ENCODE measurements at regions not wholly inside any gene's neighbourhood (a gene's known extent, or its start where the extent isn't known, plus 50 kb on each side); places are given as distances from the start of the nearest gene placed in this dataset.

DNA sequence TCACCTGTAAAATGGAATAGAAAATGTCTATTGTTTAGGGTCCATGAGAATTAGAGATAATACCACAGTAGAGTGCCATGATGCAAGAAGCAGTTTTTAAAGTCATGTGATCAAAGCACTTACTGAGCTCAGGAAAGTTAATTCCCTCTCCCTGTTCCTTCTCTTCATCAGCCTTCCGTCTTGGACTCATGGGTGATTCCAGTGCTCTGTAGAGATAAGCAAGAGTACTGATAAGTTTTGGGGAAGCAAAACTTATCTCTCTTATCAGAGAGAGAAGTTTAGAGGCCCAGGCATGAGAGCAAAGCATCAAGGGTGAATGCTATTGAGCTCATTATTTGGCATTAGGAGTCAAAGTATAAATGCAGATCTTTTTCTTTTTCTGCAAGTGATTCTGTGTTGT is 410.1 kb downstream of the AGTPBP1 start:
- TF ChIP-seq FOXM1 (IDR thresholded peaks at IDR 0.05; ENCODE audit: borderline replicate concordance, low read depth): no peak
- TF ChIP-seq, protein P1, sequence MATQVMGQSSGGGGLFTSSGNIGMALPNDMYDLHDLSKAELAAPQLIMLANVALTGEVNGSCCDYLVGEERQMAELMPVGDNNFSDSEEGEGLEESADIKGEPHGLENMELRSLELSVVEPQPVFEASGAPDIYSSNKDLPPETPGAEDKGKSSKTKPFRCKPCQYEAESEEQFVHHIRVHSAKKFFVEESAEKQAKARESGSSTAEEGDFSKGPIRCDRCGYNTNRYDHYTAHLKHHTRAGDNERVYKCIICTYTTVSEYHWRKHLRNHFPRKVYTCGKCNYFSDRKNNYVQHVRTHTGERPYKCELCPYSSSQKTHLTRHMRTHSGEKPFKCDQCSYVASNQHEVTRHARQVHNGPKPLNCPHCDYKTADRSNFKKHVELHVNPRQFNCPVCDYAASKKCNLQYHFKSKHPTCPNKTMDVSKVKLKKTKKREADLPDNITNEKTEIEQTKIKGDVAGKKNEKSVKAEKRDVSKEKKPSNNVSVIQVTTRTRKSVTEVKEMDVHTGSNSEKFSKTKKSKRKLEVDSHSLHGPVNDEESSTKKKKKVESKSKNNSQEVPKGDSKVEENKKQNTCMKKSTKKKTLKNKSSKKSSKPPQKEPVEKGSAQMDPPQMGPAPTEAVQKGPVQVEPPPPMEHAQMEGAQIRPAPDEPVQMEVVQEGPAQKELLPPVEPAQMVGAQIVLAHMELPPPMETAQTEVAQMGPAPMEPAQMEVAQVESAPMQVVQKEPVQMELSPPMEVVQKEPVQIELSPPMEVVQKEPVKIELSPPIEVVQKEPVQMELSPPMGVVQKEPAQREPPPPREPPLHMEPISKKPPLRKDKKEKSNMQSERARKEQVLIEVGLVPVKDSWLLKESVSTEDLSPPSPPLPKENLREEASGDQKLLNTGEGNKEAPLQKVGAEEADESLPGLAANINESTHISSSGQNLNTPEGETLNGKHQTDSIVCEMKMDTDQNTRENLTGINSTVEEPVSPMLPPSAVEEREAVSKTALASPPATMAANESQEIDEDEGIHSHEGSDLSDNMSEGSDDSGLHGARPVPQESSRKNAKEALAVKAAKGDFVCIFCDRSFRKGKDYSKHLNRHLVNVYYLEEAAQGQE (IDR thresholded peaks at IDR 0.05; ENCODE audit: low read depth): no peak
- TF ChIP-seq CEBPB (IDR thresholded peaks at IDR 0.05): no peak
- no peak for TF ChIP-seq NFIC (IDR thresholded peaks at IDR 0.05)
- TF ChIP-seq TCF12 (IDR thresholded peaks at IDR 0.05; ENCODE audit: low read depth): no peak
- TF ChIP-seq TEAD4 (IDR thresholded peaks at IDR 0.05): no peak
- no peak for TF ChIP-seq CREB1 (IDR thresholded peaks at IDR 0.05; ENCODE audit: low read depth)
- no peak for TF ChIP-seq TAF1 (IDR thresholded peaks at IDR 0.05; ENCODE audit: low read depth)
- no peak for TF ChIP-seq MAX (IDR thresholded peaks at IDR 0.05)
- no peak for TF ChIP-seq USF1 (IDR thresholded peaks at IDR 0.05)
- TF ChIP-seq EP300 (IDR thresholded peaks at IDR 0.05; ENCODE audit: borderline replicate concordance): no peak
- TF ChIP-seq ZBTB7A (IDR thresholded peaks at IDR 0.05; ENCODE audit: low read depth): no peak
- no peak for TF ChIP-seq YY1 (IDR thresholded peaks at IDR 0.05; ENCODE audit: low read depth)
- TF ChIP-seq EGR1 (IDR thresholded peaks at IDR 0.05): no peak
- TF ChIP-seq RAD21 (IDR thresholded peaks at IDR 0.05; ENCODE audit: low read depth): no peak

- TF ChIP-seq TEAD4 (IDR thresholded peaks at IDR 0.05): no peak
Observed at GRCh38 chr9:85322592-85322991, 419.2 kb downstream of the AGTPBP1 start.

- TF ChIP-seq USF1 (IDR thresholded peaks at IDR 0.05): no peak
- TF ChIP-seq ZBTB7A (IDR thresholded peaks at IDR 0.05; ENCODE audit: low read depth): no peak
- TF ChIP-seq TEAD4 (IDR thresholded peaks at IDR 0.05): no peak
- TF ChIP-seq EP300 (IDR thresholded peaks at IDR 0.05; ENCODE audit: borderline replicate concordance): no peak
- TF ChIP-seq CREB1 (IDR thresholded peaks at IDR 0.05; ENCODE audit: low read depth): no peak
- no peak for TF ChIP-seq TAF1 (IDR thresholded peaks at IDR 0.05; ENCODE audit: low read depth)
- TF ChIP-seq, protein P1 (IDR thresholded peaks at IDR 0.05; ENCODE audit: low read depth): no peak
- TF ChIP-seq FOXM1 (IDR thresholded peaks at IDR 0.05; ENCODE audit: borderline replicate concordance, low read depth): no peak
- TF ChIP-seq MAX (IDR thresholded peaks at IDR 0.05): no peak
- TF ChIP-seq CEBPB (IDR thresholded peaks at IDR 0.05): no peak
- no peak for TF ChIP-seq NFIC (IDR thresholded peaks at IDR 0.05)
Observed at GRCh38 chr9:85321561-85321960, 420.2 kb downstream of the AGTPBP1 start.

DNA sequence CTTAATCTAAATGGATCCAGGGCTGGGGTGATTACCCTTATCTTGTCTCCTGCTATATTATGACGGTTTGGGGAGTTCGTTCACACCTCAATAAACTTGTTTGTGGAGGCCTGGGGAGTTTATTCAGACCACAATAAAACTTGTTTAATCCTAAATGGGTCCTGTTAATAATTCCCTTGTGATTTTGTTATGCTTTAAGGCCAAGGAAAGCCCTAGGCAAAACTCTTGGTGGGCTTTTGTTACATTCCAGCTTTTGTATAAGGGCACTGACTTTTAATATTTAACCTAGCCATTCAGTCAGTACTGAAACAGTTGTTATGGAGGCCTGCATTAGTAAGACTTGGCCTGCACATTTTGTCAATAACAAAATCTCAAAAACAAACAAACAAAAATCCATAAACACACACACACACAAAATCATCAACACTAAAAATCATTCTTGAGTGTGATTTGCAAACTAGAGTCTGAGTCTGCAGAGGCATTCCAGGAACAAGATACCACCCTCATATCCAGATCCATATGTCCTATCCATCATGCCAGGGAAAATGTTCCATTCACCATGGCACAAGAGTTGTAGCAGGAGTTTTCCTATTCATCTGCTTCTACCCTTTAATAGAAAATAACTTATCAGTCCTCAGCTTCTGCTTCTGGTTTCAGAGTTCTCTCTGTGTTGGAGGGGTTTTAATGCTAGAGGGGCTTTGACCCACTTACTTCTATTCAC is 421.7 kb downstream of the AGTPBP1 start:
- TF ChIP-seq USF1 (IDR thresholded peaks at IDR 0.05): no peak
- TF ChIP-seq, protein P1 (IDR thresholded peaks at IDR 0.05; ENCODE audit: low read depth): no peak
- no peak for TF ChIP-seq TAF1 (IDR thresholded peaks at IDR 0.05; ENCODE audit: low read depth)
- no peak for TF ChIP-seq EP300 (IDR thresholded peaks at IDR 0.05; ENCODE audit: borderline replicate concordance)
- TF ChIP-seq CREB1 (IDR thresholded peaks at IDR 0.05; ENCODE audit: low read depth): no peak
- no peak for TF ChIP-seq YY1 (IDR thresholded peaks at IDR 0.05; ENCODE audit: low read depth)
- no peak for TF ChIP-seq FOXM1 (IDR thresholded peaks at IDR 0.05; ENCODE audit: borderline replicate concordance, low read depth)

All from Ishikawa (cell line).